Stimulated activated naive CD4-positive, alpha-beta T cell treated with Interleukin-2 at 50 U/mL for 16 hours (primary cell): ENCODE measurements at regions not wholly inside any gene's neighbourhood (a gene's known extent, or its start where the extent isn't known, plus 50 kb on each side); places are given as distances from the start of the nearest gene placed in this dataset.

Source experiments
- DNase-seq: peaks from one replicate; lab custom pipeline; 2025; lab: John Stamatoyannopoulos, UW

DNA sequence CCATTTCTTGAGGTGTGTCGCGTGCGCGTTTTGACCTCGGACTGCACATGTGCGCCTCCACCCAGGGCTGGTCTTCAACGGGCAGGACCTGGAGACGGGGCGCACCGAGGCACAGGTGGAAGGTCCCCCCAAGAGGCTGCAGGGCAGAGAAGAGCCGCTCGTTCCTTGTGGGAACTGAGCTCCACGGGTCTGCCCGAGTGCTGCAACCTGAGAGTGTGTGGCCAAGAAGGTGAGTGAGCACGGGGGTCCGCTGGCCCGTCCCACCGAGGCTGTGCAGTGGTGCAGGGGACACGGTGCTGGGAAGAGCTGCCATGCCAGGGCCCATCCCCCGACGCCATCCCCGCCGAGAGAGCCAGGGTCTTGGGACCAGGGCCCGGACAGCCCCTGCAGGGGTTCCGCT is 268.3 kb downstream of the GALR1 start:
- no peak for DNase-seq

GRCh38 chr18:77520767-77521166 is 271.1 kb downstream of the GALR1 start:
- DNase-seq, result no peak

GRCh38 chr18:77522051-77522675 is 272.5 kb downstream of the GALR1 start:
- no peak for DNase-seq

DNA sequence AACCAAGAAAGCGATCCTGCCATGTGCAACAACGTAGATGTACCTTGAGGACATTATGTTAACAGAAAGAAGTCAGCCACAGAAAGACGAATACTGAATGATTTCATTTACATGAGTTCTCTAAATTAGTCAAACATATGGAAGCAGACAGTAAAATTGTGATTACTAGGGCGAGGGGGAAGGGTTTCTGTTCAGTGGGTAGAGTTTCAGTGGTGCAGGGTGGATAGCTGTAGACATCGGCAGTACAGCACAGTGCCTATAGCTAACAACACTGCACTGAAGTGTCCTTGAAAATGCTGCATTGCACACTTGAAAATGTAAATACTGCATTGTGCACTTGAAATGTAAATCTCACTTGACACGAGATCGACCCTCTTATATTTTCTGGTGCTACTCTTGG is 275.3 kb downstream of the GALR1 start:
- no peak for DNase-seq

DNA sequence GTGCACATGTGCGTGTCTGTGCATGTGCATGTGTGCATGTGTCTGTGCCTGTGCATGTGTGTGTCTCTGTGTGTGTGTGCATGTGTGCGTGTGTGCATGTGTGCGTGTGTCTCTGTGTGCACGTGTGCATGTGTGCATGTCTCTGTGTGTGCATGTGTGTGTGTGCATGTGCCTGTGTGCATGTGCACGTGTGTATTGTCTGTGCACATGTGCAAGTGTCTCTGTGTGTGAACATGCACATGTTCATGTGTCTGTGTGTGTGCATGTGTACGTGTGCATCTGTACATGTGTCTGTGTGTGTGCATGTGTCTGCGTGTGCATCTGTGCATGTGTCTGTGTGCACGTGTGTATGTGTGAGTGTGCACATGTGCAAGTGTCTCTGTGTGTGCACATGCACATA is 277.3 kb downstream of the GALR1 start:
- no peak for DNase-seq

- no peak for DNase-seq
Measured at GRCh38 chr18:77528872-77529271, 279.2 kb downstream of the GALR1 start.

- DNase-seq, result no peak
Measured at GRCh38 chr18:77529492-77530176, 280.0 kb downstream of the GALR1 start.

DNA sequence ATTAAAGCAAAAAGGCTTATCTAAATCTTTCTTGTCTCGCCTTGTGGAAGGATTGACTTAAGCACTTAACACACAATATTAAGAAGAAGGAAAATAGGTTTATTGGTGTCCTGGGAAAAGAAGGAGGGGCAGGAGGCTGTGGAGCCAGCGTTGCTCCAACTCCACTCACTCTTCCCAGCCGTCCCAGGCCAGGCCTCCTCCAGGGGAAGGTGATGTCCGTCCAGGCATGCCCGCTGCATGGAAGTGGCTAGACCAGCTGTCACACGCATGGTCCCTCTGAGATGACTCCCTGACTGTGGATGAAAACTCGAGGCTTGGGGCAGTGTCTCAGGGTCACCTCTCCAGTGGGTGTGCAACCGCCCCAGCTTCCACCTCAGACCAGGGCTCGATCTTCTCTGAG is 281.1 kb downstream of the GALR1 start:
- DNase-seq, result no peak

GRCh38 chr18:77539860-77540259 is 290.2 kb downstream of the GALR1 start:
- no peak for DNase-seq

GRCh38 chr18:77544792-77545191 is 295.1 kb downstream of the GALR1 start:
- DNase-seq, result no peak

GRCh38 chr18:77547757-77548156 is 298.1 kb downstream of the GALR1 start:
- no peak for DNase-seq

DNA sequence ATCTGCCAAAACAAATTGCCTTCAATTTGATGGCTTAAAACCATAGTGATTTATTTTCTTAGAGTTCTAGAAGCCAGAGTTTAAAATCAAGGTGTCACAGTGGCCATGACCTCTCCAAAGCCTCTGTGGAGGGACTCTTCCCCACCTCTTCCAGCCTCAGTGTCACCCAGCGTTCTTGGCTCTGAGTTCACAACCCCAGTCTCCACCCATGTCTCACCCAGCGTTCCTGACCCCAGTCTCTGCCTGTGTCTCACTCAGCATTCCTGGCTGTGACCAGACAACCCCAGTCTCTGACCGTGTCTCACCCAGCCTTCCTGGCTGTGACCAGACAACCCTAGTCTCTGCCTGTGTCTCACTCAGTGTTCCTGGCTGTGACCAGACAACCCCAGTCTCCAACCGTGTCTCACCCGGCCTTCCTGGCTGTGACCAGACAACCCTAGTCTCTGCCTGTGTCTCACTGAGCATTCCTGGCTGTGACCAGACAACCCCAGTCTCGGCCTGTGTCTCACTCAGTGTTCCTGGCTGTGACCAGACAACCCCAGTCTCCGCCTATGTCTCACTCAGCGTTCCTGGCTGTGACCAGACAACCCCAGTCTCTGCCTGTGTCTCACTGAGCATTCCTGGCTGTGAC is 299.3 kb downstream of the GALR1 start:
- DNase-seq, result no peak

GRCh38 chr18:77550625-77551024 is 301.0 kb downstream of the GALR1 start:
- no peak for DNase-seq

DNA sequence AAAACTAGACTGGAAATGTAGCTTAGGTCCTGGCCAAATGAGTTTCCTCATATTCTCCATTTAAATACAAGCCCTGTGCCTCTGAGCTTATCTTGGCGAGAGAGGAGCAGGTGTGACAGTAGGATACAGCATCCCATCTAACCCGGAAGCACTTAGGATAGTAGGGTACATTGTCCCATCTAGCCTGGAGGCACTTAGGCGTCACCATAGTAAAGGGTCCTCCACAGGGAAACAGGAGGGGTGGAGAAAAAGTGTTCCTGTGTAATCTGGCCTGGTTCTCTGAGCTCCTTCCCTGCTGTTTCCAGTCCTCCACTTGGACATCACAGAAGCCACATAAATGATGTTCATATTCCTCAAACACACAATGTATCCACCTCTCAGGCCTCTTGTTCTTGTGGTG is 301.4 kb downstream of the GALR1 start:
- no peak for DNase-seq

- no peak for DNase-seq
Measured at GRCh38 chr18:77552945-77553344, 303.3 kb downstream of the GALR1 start.

- DNase-seq, result no peak
Measured at GRCh38 chr18:77554061-77554460, 304.4 kb downstream of the GALR1 start.

- no peak for DNase-seq
Measured at GRCh38 chr18:77557046-77557587, 307.5 kb downstream of the GALR1 start.

- DNase-seq, result no peak
Measured at GRCh38 chr18:77559274-77559910, 309.7 kb downstream of the GALR1 start.

GRCh38 chr18:77560341-77560992 is 310.8 kb downstream of the GALR1 start:
- no peak for DNase-seq

DNA sequence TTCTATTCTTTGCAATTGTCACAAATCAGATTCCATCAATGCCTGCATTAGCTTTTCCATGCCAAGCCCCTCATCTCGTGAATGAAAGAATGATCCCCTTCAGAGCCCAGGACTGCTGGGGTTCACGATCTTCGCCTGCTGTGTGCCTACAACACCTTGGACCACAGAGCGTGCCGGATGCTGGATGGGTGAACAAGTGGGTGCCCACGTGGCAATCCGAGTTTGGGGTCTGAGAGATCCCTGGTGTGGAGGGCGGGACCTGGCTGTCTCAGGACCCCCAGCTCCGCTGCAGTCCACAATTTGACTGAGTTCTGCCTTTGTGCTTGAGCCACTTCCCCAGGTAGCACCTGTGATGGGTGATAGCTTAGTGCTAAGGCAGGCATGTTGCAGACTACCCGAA is 317.0 kb downstream of the GALR1 start:
- DNase-seq, result no peak

GRCh38 chr18:77567205-77567604 is 317.6 kb downstream of the GALR1 start:
- no peak for DNase-seq

GRCh38 chr18:77571743-77572142 is 322.1 kb downstream of the GALR1 start:
- no peak for DNase-seq
